Mesendoderm (in vitro differentiated cells): ENCODE measurements at regions not wholly inside any gene's neighbourhood (a gene's known extent, or its start where the extent isn't known, plus 50 kb on each side); places are given as distances from the start of the nearest gene placed in this dataset.

Experiments
- DNase-seq: peaks from one replicate; pipeline ENCODE4 v3.0.0; 2013
- H2AK5ac ChIP-seq: 2 replicates; pipeline ENCODE4 v1.6.1; 2013; ENCODE audit warnings: low read length, inconsistent platforms
- H2BK120ac ChIP-seq: 2 replicates; pipeline ENCODE4 v1.6.1; 2013; ENCODE audit warnings: low read depth, mild to moderate bottlenecking, low read length, moderate library complexity, mixed read lengths
- H2BK15ac ChIP-seq: replicated peaks from 2 replicates; pipeline ENCODE4 v1.6.1; 2013; ENCODE audit warnings: low read depth, mild to moderate bottlenecking, moderate library complexity
- H2BK5ac ChIP-seq: 2 replicates; pipeline ENCODE4 v1.6.1; 2013; ENCODE audit warnings: low read length, inconsistent platforms
- H3K18ac ChIP-seq: 2 replicates; pipeline ENCODE4 v1.6.1; 2013; ENCODE audit warnings: mild to moderate bottlenecking, low read length, mixed read lengths
- H3K23ac ChIP-seq: one replicate; pipeline ENCODE4 v1.6.1; 2013; ENCODE audit warnings: low read length
- H3K27ac ChIP-seq: 2 replicates; pipeline ENCODE4 v1.5.1; 2013; ENCODE audit warnings: low read depth, mild to moderate bottlenecking, inconsistent platforms, low read length, moderate library complexity
- H3K27me3 ChIP-seq: 2 replicates; pipeline ENCODE4 v1.6.1; 2013; ENCODE audit warnings: low read length, control low read depth, mild to moderate bottlenecking, inconsistent platforms; ENCODE audit not compliant: insufficient read depth, poor library complexity
- H3K36me3 ChIP-seq: 2 replicates; pipeline ENCODE4 v1.6.1; 2013; ENCODE audit warnings: low read length, inconsistent platforms; ENCODE audit not compliant: control insufficient read depth, insufficient read depth
- H3K4ac ChIP-seq: one replicate; pipeline ENCODE4 v1.6.1; 2013; ENCODE audit warnings: low read depth, mild to moderate bottlenecking, low read length, moderate library complexity
- H3K4me1 ChIP-seq: 2 replicates; pipeline ENCODE4 v1.6.1; 2013; ENCODE audit warnings: low read depth, low read length, inconsistent platforms; ENCODE audit not compliant: control insufficient read depth
- H3K4me2 ChIP-seq: 2 replicates; pipeline ENCODE4 v1.6.1; 2013; ENCODE audit warnings: low read length
- H3K4me3 ChIP-seq: 2 replicates; pipeline ENCODE4 v1.5.1; 2013; ENCODE audit warnings: mild to moderate bottlenecking, low read length
- H3K56ac ChIP-seq: one replicate; pipeline ENCODE4 v1.6.1; 2013; ENCODE audit warnings: low read length
- H3K79me1 ChIP-seq: 2 replicates; pipeline ENCODE4 v1.6.1; 2013; ENCODE audit warnings: low read length, inconsistent platforms
- H3K79me2 ChIP-seq: 2 replicates; pipeline ENCODE4 v1.6.1; 2013; ENCODE audit warnings: mild to moderate bottlenecking, low read length; ENCODE audit not compliant: control insufficient read depth, insufficient read depth
- H3K9ac ChIP-seq: 2 replicates; pipeline ENCODE4 v1.6.1; 2013; ENCODE audit warnings: low read length, inconsistent platforms
- H4K5ac ChIP-seq: one replicate; pipeline ENCODE4 v1.6.1; 2013; ENCODE audit warnings: low read length
- H4K8ac ChIP-seq: one replicate; pipeline ENCODE4 v1.6.1; 2013; ENCODE audit warnings: low read depth, mild to moderate bottlenecking, control low read depth, low read length, moderate library complexity
- WGBS: extraction: QIAGEN DNeasy Blood & Tissue Kit; methylation state at CpG from one replicate; pipeline ENCODE4 v1.1.7; 2013; ENCODE audit warnings: low lambda C conversion rate, missing lambda C conversion rate; ENCODE audit not compliant: insufficient coverage; ENCODE audit errors: extremely low coverage; 5-methylcytosine and 5-hydroxymethylcytosine counted together

- Histone ChIP-seq H3K4me3 (no peak overlapping the region), H3K4ac (no peak overlapping the region), H3K79me2 (no peaks in the 10 kb centered on the region), H3K56ac (no peak overlapping the region), H2BK15ac (no peak overlapping the region), H2BK120ac (no peak overlapping the region), H3K23ac (no peak overlapping the region), H3K27ac (no peak overlapping the region), H4K5ac (no peak overlapping the region), H2AK5ac (no peak overlapping the region), H3K4me1 (no peaks in the 10 kb centered on the region), H3K9ac (no peak overlapping the region), H3K36me3 (no peaks in the 10 kb centered on the region), H4K8ac (no peak overlapping the region), H3K79me1 (no peaks in the 10 kb centered on the region), H3K4me2 (no peak overlapping the region), H3K27me3 (no peaks in the 10 kb centered on the region), H2BK5ac (no peak overlapping the region), H3K18ac (no peak overlapping the region)
- DNase-seq = no peak
Observed at GRCh38 chr1:229993060-229993459, 74.0 kb upstream of the GALNT2 start.

GRCh38 chr1:229993894-229994293 lies 73.1 kb upstream of the GALNT2 start:
- no peaks in the 10 kb centered on the region for H3K79me2 ChIP-seq
- no peak overlapping the region for H3K23ac ChIP-seq
- H2BK5ac ChIP-seq = no peak overlapping the region
- H3K4me2 ChIP-seq = no peak overlapping the region
- no peaks in the 10 kb centered on the region for H3K36me3 ChIP-seq
- no peak overlapping the region for H4K8ac ChIP-seq
- no peaks in the 10 kb centered on the region for H3K27me3 ChIP-seq
- H3K9ac ChIP-seq = no peak overlapping the region
- no peak overlapping the region for H2BK120ac ChIP-seq
- no peak overlapping the region for H3K18ac ChIP-seq
- no peaks in the 10 kb centered on the region for H3K4me1 ChIP-seq
- no peak overlapping the region for H3K27ac ChIP-seq
- no peaks in the 10 kb centered on the region for H3K79me1 ChIP-seq
- H4K5ac ChIP-seq = no peak overlapping the region
- H2BK15ac ChIP-seq = no peak overlapping the region
- no peak for DNase-seq
- no CpG with 5 or more reads among the region's 3 CpGs for WGBS
- H3K4me3 ChIP-seq = no peak overlapping the region
- no peak overlapping the region for H3K4ac ChIP-seq
- no peak overlapping the region for H2AK5ac ChIP-seq
- H3K56ac ChIP-seq = no peak overlapping the region

GRCh38 chr1:229999004-229999670 lies 67.9 kb upstream of the GALNT2 start:
- no peak overlapping the region for H3K23ac ChIP-seq
- no peak overlapping the region for H2BK15ac ChIP-seq
- no peaks in the 10 kb centered on the region for H3K79me2 ChIP-seq
- H3K9ac ChIP-seq = no peak overlapping the region
- no peak overlapping the region for H2BK120ac ChIP-seq
- H3K4me1 ChIP-seq = no peaks in the 10 kb centered on the region
- H4K8ac ChIP-seq = no peak overlapping the region
- H3K36me3 ChIP-seq = no peaks in the 10 kb centered on the region
- DNase-seq = no peak
- H3K27me3 ChIP-seq = no peaks in the 10 kb centered on the region
- H3K18ac ChIP-seq = no peak overlapping the region
- no peak overlapping the region for H3K56ac ChIP-seq
- H4K5ac ChIP-seq = no peak overlapping the region
- no peak overlapping the region for H3K4me3 ChIP-seq
- no peak overlapping the region for H2AK5ac ChIP-seq
- H2BK5ac ChIP-seq = no peak overlapping the region
- H3K27ac ChIP-seq = no peak overlapping the region
- no peak overlapping the region for H3K4me2 ChIP-seq
- H3K79me1 ChIP-seq = no peaks in the 10 kb centered on the region
- no peak overlapping the region for H3K4ac ChIP-seq
- no CpG with 5 or more reads among the region's 12 CpGs for WGBS

GRCh38 chr1:230000493-230001184 lies 66.4 kb upstream of the GALNT2 start:
- Histone ChIP-seq H2BK120ac (no peak overlapping the region), H2BK15ac (no peak overlapping the region), H2BK5ac (no peak overlapping the region), H3K23ac (no peak overlapping the region), H3K9ac (no peak overlapping the region), H3K79me2 (no peaks in the 10 kb centered on the region), H3K4me2 (no peak overlapping the region), H3K27me3 (no peaks in the 10 kb centered on the region), H2AK5ac (no peak overlapping the region), H3K56ac (no peak overlapping the region), H3K27ac (no peak overlapping the region), H4K5ac (no peak overlapping the region), H3K79me1 (no peaks in the 10 kb centered on the region), H3K4ac (no peak overlapping the region), H3K18ac (no peak overlapping the region), H3K4me3 (no peak overlapping the region), H3K36me3 (no peaks in the 10 kb centered on the region), H4K8ac (no peak overlapping the region), H3K4me1 (no peaks in the 10 kb centered on the region)
- DNase-seq = no peak
- WGBS = no CpG with 5 or more reads among the region's 6 CpGs

- Histone ChIP-seq H2AK5ac (no peak overlapping the region), H2BK15ac (no peak overlapping the region), H2BK5ac (no peak overlapping the region), H4K8ac (no peak overlapping the region), H3K27ac (no peak overlapping the region), H3K18ac (no peak overlapping the region), H3K4me1 (no peaks in the 10 kb centered on the region), H3K4me2 (no peak overlapping the region), H3K36me3 (no peaks in the 10 kb centered on the region), H2BK120ac (no peak overlapping the region), H4K5ac (no peak overlapping the region), H3K9ac (no peak overlapping the region), H3K56ac (no peak overlapping the region), H3K4me3 (no peak overlapping the region), H3K79me1 (no peaks in the 10 kb centered on the region), H3K79me2 (no peaks in the 10 kb centered on the region), H3K4ac (no peak overlapping the region), H3K23ac (no peak overlapping the region), H3K27me3 (no peaks in the 10 kb centered on the region)
- DNase-seq = no peak
- WGBS = no CpG with 5 or more reads among the region's 5 CpGs
Observed at GRCh38 chr1:230002164-230002803, 64.8 kb upstream of the GALNT2 start.
